GM19324 (cell line): ENCODE measurements at regions not wholly inside any gene's neighbourhood (a gene's known extent, or its start where the extent isn't known, plus 50 kb on each side); places are given as distances from the start of the nearest gene placed in this dataset.

Experiments used
- ATAC-seq: cut with Tn5 transposase; IDR thresholded peaks from one replicate; pipeline ENCODE4 v1.9.1; 2021; ENCODE audit warnings: mild to moderate bottlenecking, moderate library complexity; ENCODE audit not compliant: unreplicated experiment, low FRiP score

DNA sequence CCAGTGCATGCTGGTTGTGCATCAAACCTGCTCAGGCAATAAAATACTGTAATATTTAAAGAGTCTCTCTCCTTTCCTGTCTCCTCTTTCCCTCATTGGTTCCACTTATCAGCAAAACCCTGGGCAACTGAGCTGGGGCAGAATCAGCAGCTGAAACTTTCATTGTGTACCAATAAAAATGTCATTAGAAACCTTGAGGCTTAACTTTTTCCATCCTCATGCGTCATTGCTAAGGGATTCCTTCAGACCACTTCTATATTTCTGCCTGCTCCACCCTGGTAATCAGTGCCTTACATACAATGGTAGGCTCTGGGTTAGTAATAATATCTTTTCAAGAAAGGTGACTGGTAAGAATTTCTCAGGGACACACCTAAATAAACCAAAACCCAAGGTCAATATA lies 880.3 kb downstream of the RPA4 start:
- ATAC-seq = no peak

DNA sequence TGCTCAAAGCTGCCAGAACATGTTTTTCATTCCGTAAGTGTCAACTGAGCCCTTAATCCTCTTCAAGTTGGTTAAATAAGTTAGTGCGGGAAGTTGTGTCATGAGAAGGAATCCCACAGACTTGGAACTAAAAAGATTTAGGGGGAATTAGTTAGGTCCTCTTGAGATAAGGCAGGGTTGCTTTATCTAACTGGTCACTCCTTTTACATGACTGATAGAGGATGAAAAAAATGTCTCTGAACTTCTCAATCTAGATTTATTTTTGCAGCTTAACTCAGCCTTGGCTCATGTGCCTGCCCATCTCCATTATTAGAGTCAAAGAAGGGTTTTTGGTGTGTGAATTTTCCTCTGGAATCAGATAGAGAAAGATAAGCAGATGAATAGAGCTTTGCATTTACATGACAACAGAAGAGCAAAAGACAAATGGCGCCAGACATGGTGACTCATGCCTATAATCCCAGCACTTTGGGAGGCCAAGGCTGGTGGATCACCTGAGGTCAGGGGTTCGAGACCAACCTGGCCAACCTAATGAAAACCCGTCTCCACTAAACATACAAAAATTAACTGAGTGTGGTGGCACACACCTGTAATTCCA lies 882.9 kb downstream of the RPA4 start:
- ATAC-seq = no peak

DNA sequence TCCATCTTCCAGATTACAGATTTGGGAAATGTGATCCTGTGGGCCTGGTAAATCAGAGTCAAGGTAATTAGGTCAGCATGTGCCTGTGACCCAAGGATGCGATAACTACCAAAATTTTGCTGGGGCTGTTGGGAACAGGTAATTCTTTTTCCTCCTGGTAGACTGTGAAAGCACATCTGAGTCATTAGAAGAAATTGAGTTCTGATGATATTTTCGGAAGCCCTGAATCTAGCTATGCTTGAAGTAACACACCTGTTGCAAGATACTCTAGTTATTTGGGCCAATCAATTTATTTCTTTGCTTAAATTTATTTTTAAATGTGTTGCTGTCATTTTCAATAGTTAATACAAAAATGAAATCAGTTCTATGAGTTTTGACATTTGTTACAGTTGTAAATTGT lies 903.6 kb downstream of the RPA4 start:
- ATAC-seq = no peak

DNA sequence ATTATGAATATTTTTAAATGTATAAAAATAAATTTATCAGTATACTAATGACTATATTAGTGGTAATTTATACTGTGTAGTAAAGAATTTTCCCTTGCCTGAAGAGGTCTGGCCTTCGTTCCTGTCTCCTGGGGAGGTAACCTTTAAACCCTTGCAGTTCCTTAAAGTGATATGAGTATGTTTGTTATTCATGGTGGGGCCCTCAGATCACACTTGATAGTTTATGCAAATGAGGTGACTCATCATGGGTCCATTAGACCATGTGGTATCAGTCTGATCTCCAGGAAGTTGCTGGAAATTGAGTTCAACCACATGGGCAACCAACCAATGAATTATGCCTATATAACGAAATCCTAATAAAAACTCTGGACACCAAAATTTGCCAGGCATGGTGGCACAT lies 904.1 kb downstream of the RPA4 start:
- no peak for ATAC-seq

DNA sequence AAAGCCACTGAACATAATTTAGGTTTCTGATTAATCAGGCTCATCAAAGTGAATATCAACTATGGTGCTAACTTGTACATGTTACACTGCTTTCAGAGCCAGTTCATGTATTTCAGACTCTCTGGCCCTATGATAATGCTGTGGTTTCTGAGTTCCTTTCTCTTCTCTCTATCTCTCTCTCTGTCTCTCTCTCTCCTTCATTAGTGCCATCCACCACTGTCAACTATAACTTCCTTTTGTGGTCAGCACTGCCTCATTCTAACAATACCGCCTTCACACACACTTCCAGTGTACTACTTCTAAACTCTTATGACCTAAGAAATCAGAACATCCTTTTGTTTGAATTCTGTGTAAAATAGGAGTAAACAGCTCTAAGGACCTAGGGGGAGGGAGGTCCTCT lies 907.1 kb downstream of the RPA4 start:
- ATAC-seq = no peak

DNA sequence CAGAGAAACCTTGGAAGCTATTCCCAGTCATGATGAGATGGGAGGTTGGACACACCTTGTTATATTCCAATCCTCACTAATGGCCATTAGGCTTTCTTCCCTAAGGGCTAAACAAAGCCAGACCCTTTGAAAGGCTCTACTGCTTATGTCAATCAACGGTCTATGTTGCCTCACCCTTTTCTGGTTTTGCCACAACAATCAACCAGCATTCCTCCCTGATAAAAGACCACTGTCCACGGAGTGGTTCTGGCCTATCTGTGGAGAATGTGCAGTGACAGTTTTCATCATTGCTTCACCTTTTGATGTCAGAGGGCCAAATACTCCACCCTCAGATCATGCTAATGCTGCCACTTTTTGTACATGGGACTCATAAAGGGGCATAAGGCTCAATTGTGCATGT lies 913.4 kb downstream of the RPA4 start:
- no peak for ATAC-seq

DNA sequence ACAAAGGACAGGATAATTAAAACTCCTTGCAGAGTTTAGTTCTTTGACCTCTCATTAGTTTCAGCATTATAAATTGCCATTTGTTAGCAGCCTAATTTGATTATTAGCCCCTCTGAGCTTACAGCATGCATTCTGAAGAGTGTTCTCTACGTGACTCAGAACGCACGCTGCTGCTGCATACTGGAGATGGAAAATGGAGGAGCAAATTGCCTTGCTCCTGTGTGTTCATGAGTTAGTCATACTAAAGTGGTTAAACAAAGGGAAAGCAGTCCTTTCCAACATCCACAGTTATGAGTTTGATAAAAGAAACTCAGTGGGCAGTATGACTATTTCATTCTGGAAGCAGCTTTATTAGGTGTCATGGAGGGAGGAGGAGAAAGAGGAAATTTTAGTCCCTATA lies 922.5 kb downstream of the RPA4 start:
- no peak for ATAC-seq

DNA sequence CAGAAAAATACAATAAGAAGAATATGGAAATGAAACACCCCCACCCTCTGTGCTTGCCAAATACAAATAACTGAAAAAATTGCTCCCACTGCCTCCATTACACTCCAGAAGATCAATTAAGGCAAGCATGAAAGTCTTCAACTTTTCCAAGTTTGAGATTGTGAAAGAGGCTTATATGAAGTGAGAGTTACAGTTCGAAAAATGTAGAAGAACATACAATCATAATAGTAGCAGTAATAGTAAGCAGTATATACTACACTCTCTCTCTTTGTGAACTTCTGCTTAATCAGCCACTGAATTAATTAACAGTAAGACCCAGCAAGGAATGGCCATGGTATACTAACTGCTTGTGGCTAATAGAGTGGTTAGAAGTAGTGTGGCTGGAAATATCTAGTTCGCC lies 923.2 kb downstream of the RPA4 start:
- ATAC-seq = no peak

DNA sequence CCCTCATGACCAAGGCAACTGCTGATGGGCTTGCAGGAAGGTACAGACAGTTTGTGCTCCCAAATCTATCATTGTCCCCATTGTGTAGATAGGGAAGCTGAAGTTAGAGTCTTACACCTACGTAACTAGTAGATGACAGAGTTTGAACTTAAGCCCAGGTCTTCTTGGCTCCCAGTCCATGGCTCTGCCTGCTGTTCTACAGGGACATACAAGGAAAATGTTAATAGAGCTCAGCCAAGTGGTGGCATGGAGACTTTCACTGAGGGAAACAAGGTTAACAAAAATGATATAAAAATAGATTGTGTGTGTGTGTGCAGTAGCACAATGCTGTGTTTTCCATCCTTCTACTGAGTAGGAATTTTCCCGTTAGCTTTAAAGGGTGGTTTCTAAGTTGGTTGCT lies 936.5 kb downstream of the RPA4 start:
- ATAC-seq = no peak

DNA sequence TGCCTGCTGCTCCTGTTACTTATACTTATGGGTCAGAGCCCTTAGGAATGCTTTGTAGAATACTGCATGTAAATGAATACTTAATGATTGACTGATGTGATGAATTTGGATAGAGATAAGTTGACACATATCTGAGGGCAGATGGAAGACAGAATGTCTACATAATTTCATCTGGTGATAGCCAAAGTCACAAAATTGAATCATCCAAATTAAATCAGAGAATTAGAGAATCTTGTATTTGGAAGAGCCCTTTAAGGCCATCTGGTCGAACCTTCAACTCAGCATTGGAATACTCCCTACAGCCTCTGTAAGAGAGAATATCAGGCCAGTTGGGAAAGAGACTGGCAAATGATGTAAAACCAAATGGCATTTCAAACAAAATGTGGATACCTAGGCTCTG lies 944.8 kb downstream of the RPA4 start:
- ATAC-seq = no peak

DNA sequence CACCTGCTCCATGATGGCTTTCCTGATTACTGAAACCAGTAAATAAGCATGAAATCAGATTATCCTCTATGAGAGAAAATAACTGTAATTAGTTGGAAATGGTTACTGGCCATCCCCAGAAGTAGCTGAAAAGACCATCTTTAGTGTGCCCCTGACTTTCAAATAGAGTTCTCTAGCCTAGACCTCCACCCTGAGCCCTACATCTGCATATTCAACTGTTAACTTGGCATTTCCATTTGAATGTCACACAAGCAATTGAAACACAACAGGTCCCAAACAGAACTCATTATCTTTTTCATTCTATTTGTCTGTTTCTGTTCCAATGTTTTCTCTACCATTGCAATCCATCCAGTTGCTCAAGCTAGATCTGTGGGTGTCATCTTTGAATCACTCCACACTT lies 952.3 kb downstream of the RPA4 start:
- no peak for ATAC-seq

DNA sequence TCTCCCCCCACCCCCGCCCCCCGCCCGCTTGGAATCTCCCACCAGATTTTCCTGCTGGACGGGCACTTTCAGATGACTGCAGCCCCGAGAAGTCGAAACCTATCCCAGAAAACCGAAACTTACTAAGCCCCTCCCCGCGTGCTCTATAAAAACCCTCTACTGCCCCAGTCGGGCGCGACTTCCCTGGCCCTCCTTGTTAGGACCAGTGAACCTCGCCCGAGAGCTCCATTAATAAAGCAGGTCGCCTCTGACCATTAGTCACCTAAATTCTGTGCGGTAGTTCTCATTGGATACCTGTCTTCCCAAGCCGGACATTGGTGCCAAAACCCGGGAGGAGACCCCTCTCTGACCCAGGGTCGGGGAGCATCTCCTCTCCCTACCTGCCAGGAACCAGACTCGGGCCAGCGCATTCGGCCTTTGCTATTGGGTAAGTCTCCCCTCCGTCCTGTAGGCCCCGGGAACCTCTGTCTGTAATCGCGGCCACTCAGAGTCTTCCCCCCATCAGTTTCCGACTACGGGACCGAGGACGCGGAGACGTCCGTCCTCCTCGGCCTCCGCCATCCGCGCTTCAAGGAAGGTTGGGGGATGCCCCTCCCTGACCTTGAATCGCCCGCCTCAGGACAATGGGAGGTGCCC lies 958.0 kb downstream of the RPA4 start:
- ATAC-seq = no peak

DNA sequence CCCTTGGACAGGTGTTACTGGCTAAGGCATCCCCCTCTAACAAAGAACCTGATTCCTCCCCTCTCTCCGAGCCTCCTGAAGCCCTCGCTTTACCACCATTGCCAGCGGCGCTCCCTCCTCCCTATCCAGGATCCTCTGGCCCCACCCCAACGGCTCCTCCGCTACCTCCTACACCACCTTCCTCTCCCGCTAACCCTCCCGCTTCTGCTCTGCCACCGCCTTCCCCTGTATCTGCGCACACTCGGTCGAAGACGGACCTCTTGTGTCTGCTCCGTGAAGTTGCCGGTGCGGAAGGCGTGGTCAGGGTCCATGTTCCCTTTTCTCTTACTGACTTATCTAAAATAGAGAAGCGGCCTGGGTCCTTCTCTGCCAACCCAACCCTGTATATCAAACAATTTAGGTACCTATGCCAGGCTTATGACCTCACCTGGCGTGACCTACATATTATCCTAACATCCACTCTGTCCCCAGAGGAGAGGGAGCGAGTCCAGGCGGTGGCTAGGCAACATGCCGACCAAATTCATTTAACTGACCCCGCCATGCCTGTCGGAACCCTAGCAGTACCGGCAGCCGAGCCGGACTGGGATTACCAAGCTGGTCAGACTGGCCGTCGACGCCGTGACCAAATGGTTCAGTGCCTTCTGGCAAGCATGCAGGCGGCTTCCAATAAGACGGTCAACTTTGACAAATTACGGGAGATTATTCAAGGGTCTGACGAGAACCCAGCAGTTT lies 958.9 kb downstream of the RPA4 start:
- no peak for ATAC-seq

DNA sequence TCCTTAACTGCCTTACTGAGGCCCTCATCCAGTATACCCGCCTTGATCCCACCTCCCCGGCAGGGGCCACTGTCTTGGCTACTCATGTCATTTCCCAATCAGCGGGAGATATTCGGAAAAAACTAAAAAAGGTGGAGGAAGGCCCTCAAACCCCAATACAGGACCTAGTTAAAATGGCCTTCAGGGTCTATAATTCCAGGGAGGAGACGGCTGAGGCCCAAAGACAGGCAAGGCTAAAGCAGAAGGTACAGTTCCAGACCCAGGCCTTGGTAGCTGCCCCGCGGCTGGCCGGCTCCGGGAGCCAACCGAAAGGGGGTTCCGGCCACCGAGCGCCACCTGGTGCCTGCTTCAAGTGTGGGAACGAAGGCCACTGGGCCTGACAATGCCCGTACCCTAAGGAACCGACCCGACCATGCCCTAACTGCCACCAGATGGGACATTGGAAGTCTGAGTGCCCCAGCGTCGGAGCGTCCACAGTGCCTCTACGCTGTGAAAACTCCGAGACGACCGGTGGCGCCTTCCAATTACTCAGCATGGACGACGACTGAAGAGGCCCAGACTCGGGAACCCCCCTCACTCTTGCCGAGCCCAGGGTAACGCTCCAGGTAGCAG lies 959.6 kb downstream of the RPA4 start:
- ATAC-seq = no peak

DNA sequence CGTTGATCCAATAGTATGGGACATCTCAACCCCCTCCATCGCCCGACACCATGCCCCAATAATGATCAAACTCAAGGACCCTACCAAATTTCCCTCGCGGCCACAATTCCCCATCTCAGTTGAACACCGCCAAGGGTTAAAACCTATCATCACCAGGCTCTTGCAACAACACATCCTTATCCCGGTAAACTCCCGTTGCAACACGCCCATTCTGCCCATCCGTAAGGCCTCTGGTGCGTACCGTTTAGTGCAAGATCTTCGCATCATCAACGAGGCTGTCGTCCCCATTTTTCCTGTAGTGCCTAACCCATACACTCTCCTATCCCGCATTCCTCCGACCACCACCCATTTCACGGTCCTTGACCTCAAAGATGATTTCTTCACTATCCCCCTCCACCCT lies 960.5 kb downstream of the RPA4 start:
- no peak for ATAC-seq

DNA sequence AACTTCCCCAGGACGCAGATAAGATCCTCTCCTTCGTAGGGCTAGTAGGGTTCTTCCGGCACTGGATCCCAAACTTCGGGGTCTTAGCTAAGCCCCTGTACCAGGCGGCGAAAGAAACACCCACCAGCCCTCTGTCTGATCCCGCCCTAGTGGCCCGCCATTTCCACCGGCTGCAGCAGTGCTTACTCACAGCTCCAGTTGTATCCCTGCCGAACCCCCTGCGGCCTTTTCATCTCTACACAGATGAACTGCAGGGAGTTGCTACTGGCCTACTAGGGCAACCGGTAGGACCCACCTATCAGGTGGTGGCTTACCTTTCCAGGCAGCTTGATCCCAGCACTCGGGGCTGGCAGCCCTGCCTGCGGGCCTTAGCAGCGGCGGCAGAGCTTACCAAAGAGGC lies 961.2 kb downstream of the RPA4 start:
- no peak for ATAC-seq

DNA sequence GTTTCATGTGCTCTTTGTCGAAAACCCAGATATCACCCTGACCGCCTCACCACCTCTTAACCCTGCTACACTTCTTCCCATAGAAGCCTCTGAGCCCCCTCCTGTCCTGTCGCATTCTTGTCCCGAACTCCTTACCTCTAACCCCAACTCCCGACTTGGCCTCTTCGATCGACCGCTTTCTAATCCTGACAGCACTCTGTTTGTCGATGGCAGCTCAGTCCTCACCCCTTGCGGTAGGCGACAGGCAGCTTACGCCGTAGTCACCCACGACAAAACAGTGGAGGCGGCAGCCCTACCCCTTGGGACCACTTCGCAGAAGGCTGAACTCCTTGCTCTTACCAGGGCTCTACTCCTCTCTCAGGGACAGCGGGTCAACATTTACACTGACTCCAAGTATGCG lies 961.7 kb downstream of the RPA4 start:
- no peak for ATAC-seq

DNA sequence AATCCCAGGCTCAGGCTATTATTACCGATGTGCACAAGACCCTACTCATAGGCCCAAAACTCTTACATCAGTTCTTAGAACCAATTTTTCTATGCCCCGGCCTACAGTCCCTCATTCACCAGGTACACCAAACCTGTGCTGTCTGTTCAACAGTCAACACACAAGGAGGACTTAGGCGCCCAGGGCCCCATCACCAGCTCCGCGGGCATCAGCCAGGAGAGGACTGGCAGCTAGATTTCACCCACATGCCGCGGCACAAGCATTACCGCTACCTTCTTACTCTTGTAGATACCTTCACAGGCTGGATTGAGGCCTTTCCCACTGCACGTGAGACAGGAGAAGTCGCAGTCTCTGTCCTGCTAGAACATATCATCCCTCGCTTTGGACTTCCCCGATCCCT lies 962.5 kb downstream of the RPA4 start:
- no peak for ATAC-seq

DNA sequence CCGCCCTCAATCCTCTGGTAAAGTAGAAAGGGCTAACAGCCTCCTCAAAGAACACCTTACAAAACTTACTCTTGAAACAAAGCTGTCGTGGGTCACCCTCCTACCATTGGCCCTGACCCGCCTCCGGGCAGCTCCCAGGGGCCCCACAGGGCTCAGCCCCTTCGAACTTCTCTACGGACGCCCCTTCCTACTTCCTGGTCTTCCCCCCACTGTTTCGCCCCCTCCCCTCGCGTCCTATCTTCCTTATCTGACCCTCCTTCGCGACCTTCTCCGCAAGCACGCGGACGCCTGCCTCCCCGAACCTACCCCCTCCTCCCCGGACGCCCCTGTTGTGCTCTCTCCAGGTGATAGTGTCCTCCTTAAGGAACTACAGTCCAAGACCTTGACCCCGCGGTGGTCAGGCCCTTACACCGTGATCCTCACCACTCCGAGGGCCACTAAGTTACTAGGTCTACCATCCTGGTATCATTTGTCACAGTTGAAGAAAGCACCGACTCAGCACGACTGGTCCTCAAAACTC lies 963.1 kb downstream of the RPA4 start:
- ATAC-seq = no peak

DNA sequence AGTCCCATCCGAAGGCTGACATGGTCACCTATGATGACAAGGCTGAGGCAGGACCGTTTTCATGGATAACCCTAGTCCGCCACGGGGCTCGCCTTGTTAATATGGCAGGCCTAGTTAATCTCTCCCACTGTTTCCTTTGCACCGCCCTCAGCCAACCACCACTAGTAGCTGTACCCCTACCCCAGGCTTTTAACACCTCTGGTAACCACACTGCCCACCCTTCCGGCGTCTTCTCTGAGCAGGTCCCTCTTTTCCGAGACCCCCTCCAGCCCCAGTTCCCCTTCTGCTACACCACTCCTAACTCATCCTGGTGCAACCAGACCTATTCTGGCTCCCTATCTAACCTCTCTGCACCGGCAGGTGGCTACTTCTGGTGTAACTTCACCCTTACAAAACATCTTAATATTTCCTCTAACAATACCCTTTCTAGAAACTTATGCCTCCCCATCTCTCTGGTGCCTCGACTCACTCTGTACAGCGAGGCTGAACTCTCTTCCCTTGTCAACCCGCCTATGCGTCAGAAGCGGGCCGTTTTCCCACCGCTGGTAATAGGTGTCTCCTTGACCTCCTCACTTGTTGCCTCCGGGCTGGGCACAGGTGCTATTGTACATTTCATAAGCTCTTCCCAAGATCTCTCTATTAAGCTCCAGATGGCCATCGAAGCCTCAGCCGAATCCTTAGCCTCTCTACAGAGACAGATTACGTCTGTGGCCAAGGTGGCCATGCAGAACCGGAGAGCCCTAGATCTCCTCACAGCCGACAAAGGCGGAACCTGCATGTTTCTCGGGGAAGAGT lies 964.4 kb downstream of the RPA4 start:
- no peak for ATAC-seq

DNA sequence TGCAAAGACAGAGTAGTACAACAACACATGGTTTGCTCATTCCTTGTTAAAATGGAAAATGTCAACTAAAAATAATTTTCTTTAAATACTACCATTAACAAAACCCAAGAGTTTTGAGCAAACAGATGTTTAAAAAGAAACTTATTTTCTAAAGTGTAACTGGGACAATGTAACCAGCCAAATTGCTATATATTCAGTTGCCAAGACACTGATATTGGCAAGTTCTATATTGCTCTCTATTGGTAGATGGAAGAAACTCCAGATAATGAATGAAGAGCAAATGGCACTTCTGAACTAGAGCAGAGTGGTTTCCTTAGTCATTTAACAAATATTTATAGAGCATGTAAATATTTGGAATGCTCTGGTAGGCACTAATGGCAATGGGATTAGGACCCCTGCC lies 966.2 kb downstream of the RPA4 start:
- ATAC-seq = no peak
